ENCODE measurements at regions not wholly inside any gene's neighbourhood (a gene's known extent, or its start where the extent isn't known, plus 50 kb on each side); places are given as distances from the start of the nearest gene placed in this dataset.

DNA sequence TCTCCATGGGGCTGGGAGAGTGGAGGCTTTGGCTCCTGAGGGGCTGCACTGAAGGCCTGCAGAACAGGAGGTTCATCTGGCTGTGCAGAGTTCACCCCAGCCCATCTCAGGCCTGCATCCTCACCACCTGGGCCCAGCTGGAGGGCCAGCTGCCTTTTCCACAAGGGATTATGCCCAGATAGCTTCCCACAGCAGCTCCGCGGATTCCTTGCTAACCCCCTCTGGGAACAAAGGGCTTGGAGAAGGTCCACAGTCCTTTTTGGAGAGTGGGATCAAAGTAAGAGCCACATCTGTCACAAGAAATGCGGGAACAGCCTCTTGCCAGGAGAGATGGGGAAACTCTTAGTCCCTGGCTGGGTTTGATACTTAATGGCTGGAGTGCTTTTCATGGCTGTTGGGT, 164.7 kb upstream of the RGMA start:
- TF ChIP-seq, protein P1, sequence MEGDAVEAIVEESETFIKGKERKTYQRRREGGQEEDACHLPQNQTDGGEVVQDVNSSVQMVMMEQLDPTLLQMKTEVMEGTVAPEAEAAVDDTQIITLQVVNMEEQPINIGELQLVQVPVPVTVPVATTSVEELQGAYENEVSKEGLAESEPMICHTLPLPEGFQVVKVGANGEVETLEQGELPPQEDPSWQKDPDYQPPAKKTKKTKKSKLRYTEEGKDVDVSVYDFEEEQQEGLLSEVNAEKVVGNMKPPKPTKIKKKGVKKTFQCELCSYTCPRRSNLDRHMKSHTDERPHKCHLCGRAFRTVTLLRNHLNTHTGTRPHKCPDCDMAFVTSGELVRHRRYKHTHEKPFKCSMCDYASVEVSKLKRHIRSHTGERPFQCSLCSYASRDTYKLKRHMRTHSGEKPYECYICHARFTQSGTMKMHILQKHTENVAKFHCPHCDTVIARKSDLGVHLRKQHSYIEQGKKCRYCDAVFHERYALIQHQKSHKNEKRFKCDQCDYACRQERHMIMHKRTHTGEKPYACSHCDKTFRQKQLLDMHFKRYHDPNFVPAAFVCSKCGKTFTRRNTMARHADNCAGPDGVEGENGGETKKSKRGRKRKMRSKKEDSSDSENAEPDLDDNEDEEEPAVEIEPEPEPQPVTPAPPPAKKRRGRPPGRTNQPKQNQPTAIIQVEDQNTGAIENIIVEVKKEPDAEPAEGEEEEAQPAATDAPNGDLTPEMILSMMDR (conservative IDR thresholded peaks at IDR 0.05): no peak
- Mint-ChIP-seq H3K27me3 (peaks cover 5% of the 10 kb centered on the region), H3K4me1 (ENCODE audit: unreplicated experiment) (peaks cover 8% of the 10 kb centered on the region), H3K36me3 (no peaks in the 10 kb centered on the region), H3K4me3 (no peak overlapping the region), H3K27ac (no peak overlapping the region), H3K9me3 (no peaks in the 10 kb centered on the region)
- DNase-seq (ENCODE audit: extremely low spot score, unreplicated experiment): no peak

DNA sequence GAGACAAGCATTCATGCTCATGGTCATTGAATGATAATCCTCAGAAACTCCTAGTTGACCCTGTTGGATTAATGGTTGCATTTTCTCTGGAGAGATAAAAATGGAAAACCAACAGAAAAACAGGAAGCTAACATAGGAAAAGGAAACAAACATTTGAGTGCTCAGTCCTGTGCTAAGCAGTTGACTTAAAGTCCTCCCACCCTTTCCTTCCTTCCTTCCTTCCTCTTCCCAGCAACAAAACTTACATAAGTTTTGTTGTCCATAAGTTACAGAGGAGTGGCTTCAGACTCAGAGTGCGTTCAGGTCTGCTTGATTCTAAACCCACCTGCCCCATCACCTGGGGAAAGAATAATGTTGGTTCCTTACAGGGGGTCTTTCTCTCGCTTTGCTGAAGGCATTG, 163.8 kb upstream of the RGMA start:
- Mint-ChIP-seq H3K9me3 (no peaks in the 10 kb centered on the region), H3K4me1 (ENCODE audit: unreplicated experiment) (peaks cover 8% of the 10 kb centered on the region), H3K27ac (no peak overlapping the region), H3K27me3 (peaks cover 5% of the 10 kb centered on the region), H3K36me3 (no peaks in the 10 kb centered on the region), H3K4me3 (no peak overlapping the region)
- TF ChIP-seq, protein P1 (conservative IDR thresholded peaks at IDR 0.05): no peak
- DNase-seq (ENCODE audit: extremely low spot score, unreplicated experiment): no peak

DNA sequence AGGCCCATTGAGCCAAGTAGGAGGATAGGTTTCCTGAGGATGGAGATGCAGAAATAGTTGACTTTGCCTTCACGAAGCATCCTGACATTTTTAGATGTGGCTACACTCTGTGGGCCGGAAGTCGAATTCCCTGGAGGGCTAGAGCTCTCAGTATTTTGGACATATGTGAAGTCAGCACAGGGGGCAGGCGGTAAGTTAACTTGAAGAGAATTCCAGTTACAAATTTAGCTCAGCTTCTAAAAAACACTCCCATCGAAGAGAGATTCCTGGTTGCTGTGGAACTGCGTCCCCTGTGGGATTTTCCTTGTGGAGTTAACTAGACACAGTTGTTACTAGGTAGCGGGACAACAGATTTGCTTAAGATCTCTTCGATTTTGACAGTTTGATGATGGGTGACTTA, 161.9 kb upstream of the RGMA start:
- TF ChIP-seq, protein P1 (conservative IDR thresholded peaks at IDR 0.05): no peak
- H3K36me3 Mint-ChIP-seq: no peaks in the 10 kb centered on the region
- H3K4me1 Mint-ChIP-seq (ENCODE audit: unreplicated experiment): peaks cover 22% of the 10 kb centered on the region
- H3K9me3 Mint-ChIP-seq: no peaks in the 10 kb centered on the region
- peaks cover 5% of the 10 kb centered on the region for H3K27me3 Mint-ChIP-seq
- no peak for DNase-seq (ENCODE audit: extremely low spot score, unreplicated experiment)
- H3K27ac Mint-ChIP-seq: no peak overlapping the region
- no peak overlapping the region for H3K4me3 Mint-ChIP-seq

DNA sequence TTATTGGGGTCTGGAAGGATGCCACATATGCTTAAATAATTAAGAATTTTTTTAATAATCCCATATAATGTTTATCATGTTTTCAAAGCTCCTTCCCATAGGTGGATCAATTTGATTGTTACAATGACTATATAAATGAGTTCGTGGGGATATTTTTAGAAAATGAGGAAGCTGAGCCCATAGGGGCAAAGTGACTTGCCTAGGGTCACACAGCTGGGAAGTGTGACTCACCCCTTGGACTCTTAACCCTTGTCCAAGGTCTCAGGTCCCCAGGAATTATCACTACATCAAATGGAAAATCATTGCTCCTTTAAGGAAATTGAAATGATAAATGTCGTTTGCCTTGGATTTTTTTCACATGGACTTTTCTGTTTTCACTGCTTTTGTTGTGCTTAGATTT, 161.2 kb upstream of the RGMA start:
- no peaks in the 10 kb centered on the region for H3K36me3 Mint-ChIP-seq

DNA sequence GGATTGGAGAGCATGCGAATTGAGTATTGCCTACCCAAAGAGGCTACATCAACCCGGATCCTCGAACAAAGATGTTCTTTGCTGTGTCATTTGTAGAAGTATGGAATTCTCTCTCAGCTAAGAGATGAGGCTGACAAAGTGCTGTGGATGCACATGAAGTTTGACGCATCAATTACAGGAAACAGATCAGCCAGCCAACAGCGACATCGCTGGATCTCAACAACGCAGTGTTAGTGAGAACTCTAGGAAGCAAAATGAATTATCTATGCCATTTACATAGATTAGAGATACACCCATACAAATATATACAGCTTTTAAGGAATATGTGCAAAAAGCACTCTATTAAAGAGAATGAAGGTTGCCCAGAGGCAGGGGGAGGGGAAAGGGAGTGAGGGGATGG, 160.6 kb upstream of the RGMA start:
- TF ChIP-seq, protein P1 (conservative IDR thresholded peaks at IDR 0.05): no peak
- H3K9me3 Mint-ChIP-seq: no peaks in the 10 kb centered on the region

More for the DNA sequence above, 161.2 kb upstream of the RGMA start:
- H3K4me3 Mint-ChIP-seq: no peak overlapping the region
- H3K9me3 Mint-ChIP-seq: no peaks in the 10 kb centered on the region
- H3K4me1 Mint-ChIP-seq (ENCODE audit: unreplicated experiment): peaks cover 30% of the 10 kb centered on the region
- TF ChIP-seq, protein P1 (conservative IDR thresholded peaks at IDR 0.05): no peak
- peaks cover 5% of the 10 kb centered on the region for H3K27me3 Mint-ChIP-seq
- no peak overlapping the region for H3K27ac Mint-ChIP-seq
- no peak for DNase-seq (ENCODE audit: extremely low spot score, unreplicated experiment)

More for the DNA sequence above, 160.6 kb upstream of the RGMA start:
- no peaks in the 10 kb centered on the region for H3K36me3 Mint-ChIP-seq
- H3K4me3 Mint-ChIP-seq: no peak overlapping the region
- H3K4me1 Mint-ChIP-seq (ENCODE audit: unreplicated experiment): peaks cover 30% of the 10 kb centered on the region
- H3K27ac Mint-ChIP-seq: no peak overlapping the region
- H3K27me3 Mint-ChIP-seq: peaks cover 5% of the 10 kb centered on the region
- no peak for DNase-seq (ENCODE audit: extremely low spot score, unreplicated experiment)
